ENCODE measurements at regions not wholly inside any gene's neighbourhood (a gene's known extent, or its start where the extent isn't known, plus 50 kb on each side); places are given as distances from the start of the nearest gene placed in this dataset.

DNA sequence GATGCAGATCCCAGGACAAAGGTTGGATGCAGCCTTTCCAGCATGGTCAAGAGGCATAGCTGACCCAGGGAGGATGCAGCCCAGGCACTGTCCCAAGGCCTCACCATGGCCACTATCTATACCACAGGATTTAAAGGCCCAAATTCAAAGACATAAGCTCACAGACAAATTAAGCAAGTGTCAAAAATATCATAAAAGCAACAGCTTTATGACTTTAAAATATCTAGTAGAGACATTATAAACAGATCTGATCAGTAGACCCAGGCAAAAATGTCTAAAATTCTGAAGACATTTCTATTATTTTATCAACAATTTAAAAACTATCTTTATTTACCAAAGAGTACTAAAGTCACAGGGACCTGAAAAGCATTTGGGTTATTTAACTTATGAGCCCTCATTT, 373.5 kb downstream of the CDC5L start:
- H3K4me3 ChIP-seq: no peak overlapping the region
- no peaks in the 10 kb centered on the region for H3K9me2 ChIP-seq (ENCODE audit: insufficient read depth)
- no peaks in the 10 kb centered on the region for H3K9me3 ChIP-seq (ENCODE audit: low read depth)
- TF ChIP-seq EZH2phosphoT487 (IDR thresholded peaks at IDR 0.05; ENCODE audit: insufficient read depth, low read depth) (no peak), EZH2 (IDR thresholded peaks at IDR 0.05; ENCODE audit: insufficient read depth, poor library complexity, severe bottlenecking) (no peak)
- in situ Hi-C loops (cut with MboI): no loop called here
- H3K9ac ChIP-seq: no peak overlapping the region
- no peaks in the 10 kb centered on the region for H3K36me3 ChIP-seq (ENCODE audit: low read depth)
- H3K4me1 ChIP-seq (ENCODE audit: insufficient read depth): 0 out of 2 replicates have a peak, but pooled peaks cover 6% of the 10 kb centered on the region
- H3K27ac ChIP-seq: no peak overlapping the region
- DNase-seq: no peak
- no peak overlapping the region for H2AFZ ChIP-seq
- no peaks in the 10 kb centered on the region for H3F3A ChIP-seq (ENCODE audit: insufficient read depth)
- no peak overlapping the region for H3K4me2 ChIP-seq (ENCODE audit: unreplicated experiment)
- H4K20me1 ChIP-seq (ENCODE audit: insufficient read depth): no peaks in the 10 kb centered on the region
- H3K27me3 ChIP-seq (replicated peaks; ENCODE audit: insufficient read depth): no peaks in the 10 kb centered on the region
- H3K79me2 ChIP-seq (ENCODE audit: insufficient read depth): no peaks in the 10 kb centered on the region

GRCh38 chr6:44762496-44762895, 375.0 kb downstream of the CDC5L start:
- H3F3A ChIP-seq (ENCODE audit: insufficient read depth): no peaks in the 10 kb centered on the region
- no peaks in the 10 kb centered on the region for H3K36me3 ChIP-seq (ENCODE audit: low read depth)
- H3K9me2 ChIP-seq (ENCODE audit: insufficient read depth): no peaks in the 10 kb centered on the region
- H3K4me3 ChIP-seq: no peak overlapping the region
- H2AFZ ChIP-seq: no peak overlapping the region
- no peaks in the 10 kb centered on the region for H3K79me2 ChIP-seq (ENCODE audit: insufficient read depth)
- TF ChIP-seq EZH2phosphoT487 (IDR thresholded peaks at IDR 0.05; ENCODE audit: insufficient read depth, low read depth) (no peak), EZH2 (IDR thresholded peaks at IDR 0.05; ENCODE audit: insufficient read depth, poor library complexity, severe bottlenecking) (no peak)
- H3K9me3 ChIP-seq (ENCODE audit: low read depth): no peaks in the 10 kb centered on the region
- H3K27me3 ChIP-seq (replicated peaks; ENCODE audit: insufficient read depth): no peaks in the 10 kb centered on the region
- no peak overlapping the region for H3K27ac ChIP-seq
- in situ Hi-C loops (cut with MboI): no loop called here
- no peak overlapping the region for H3K9ac ChIP-seq
- H3K4me2 ChIP-seq (ENCODE audit: unreplicated experiment): no peak overlapping the region
- H4K20me1 ChIP-seq (ENCODE audit: insufficient read depth): no peaks in the 10 kb centered on the region
- WGBS, 2 experiments (ENCODE audit: low coverage in 1 of 2, low lambda C conversion rate in 2 of 2, missing lambda C conversion rate in 2 of 2): 34 to 36% methylated on average over 1 of the region's 1 CpG
- H3K4me1 ChIP-seq (ENCODE audit: insufficient read depth): 0 out of 2 replicates have a peak, but pooled peaks cover 6% of the 10 kb centered on the region
- no peak for DNase-seq

DNA sequence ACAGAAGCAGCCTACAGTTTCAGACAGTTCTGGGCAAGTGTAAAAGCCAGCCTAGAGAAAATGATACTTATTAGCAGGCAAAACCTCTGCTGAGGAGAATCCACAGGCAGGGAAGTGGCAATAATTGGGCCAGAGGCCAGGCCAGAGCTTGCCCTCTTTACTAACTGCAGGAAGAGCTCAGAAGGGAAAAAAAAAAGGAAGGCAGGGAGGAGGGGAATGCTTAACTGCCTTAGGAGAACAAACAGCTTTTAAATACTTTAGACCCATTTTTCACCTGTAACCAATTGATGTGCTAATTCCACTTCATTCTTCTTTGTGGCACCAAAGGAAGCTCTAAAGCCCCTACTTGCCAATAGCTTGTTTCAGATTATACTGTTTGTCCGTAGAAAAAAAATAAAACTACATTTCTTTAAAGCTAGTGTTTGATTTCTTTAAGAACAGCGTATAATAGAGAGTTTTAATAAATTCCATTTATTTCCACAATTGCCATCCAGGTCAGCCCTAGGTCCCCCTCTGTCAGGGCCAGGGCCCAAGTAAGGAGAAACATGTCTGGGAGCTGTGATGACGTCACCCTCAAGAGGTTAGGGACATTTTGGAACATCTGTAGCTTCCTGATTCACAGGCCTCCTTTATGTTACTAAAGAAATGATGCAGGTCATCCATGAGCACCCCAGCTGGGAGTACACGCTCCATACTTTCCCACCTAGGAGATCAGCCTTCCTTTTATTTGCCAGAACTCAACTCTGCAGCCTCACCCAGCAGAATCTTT, 384.3 kb downstream of the CDC5L start:
- Histone ChIP-seq H2AFZ (no peak overlapping the region), H3K9ac (no peak overlapping the region), H3K27ac (no peak overlapping the region), H3F3A (ENCODE audit: insufficient read depth) (no peaks in the 10 kb centered on the region), H3K79me2 (ENCODE audit: insufficient read depth) (no peaks in the 10 kb centered on the region), H3K27me3 (replicated peaks; ENCODE audit: insufficient read depth) (no peaks in the 10 kb centered on the region), H3K9me2 (ENCODE audit: insufficient read depth) (no peaks in the 10 kb centered on the region), H3K4me2 (ENCODE audit: unreplicated experiment) (no peak overlapping the region), H4K20me1 (ENCODE audit: insufficient read depth) (no peaks in the 10 kb centered on the region), H3K4me3 (no peak overlapping the region), H3K36me3 (ENCODE audit: low read depth) (no peaks in the 10 kb centered on the region), H3K4me1 (ENCODE audit: insufficient read depth) (no peaks in the 10 kb centered on the region), H3K9me3 (ENCODE audit: low read depth) (no peaks in the 10 kb centered on the region)
- DNase-seq: peak; percentile 16
- in situ Hi-C loops (cut with MboI): no loop called here
- 59 to 65% methylated on average over 4 of the region's 4 CpGs for WGBS, 2 experiments (ENCODE audit: low coverage in 1 of 2, low lambda C conversion rate in 2 of 2, missing lambda C conversion rate in 2 of 2)
- TF ChIP-seq EZH2 (IDR thresholded peaks at IDR 0.05; ENCODE audit: insufficient read depth, poor library complexity, severe bottlenecking) (no peak), EZH2phosphoT487 (IDR thresholded peaks at IDR 0.05; ENCODE audit: insufficient read depth, low read depth) (no peak)

DNA sequence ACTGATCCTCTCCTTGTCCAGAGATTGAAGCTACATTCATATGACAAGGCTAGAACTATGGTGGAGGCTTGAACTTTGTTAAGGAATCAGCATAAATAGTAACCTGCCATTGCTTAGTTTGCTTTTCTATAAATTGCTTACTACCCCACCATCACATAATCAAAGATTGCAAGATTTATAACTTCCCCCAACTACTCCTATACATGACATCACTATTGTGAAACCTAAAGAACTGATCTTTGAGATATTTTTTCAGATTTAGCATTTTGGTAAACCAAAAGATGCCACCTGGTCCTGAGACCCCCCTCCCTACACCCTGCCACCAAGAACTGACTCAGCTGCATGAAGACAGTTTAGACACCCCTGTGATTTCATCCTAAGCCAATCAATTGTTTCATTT, 385.3 kb downstream of the CDC5L start:
- Histone ChIP-seq H3K4me1 (ENCODE audit: insufficient read depth) (no peaks in the 10 kb centered on the region), H3K9me2 (ENCODE audit: insufficient read depth) (no peaks in the 10 kb centered on the region), H3K9ac (no peak overlapping the region), H3K4me3 (no peak overlapping the region), H3F3A (ENCODE audit: insufficient read depth) (no peaks in the 10 kb centered on the region), H3K27ac (no peak overlapping the region), H3K79me2 (ENCODE audit: insufficient read depth) (no peaks in the 10 kb centered on the region), H3K4me2 (ENCODE audit: unreplicated experiment) (no peak overlapping the region), H4K20me1 (ENCODE audit: insufficient read depth) (no peaks in the 10 kb centered on the region), H3K36me3 (ENCODE audit: low read depth) (no peaks in the 10 kb centered on the region), H3K9me3 (ENCODE audit: low read depth) (no peaks in the 10 kb centered on the region), H3K27me3 (replicated peaks; ENCODE audit: insufficient read depth) (no peaks in the 10 kb centered on the region), H2AFZ (no peak overlapping the region)
- in situ Hi-C loops (cut with MboI): no loop called here
- DNase-seq: no peak
- TF ChIP-seq EZH2 (IDR thresholded peaks at IDR 0.05; ENCODE audit: insufficient read depth, poor library complexity, severe bottlenecking): no peak

- WGBS, 2 experiments (ENCODE audit: low coverage in 1 of 2, low lambda C conversion rate in 2 of 2, missing lambda C conversion rate in 2 of 2): 7 to 10% methylated on average over 1 of the region's 1 CpG
- H3K9me3 ChIP-seq (ENCODE audit: low read depth): no peaks in the 10 kb centered on the region
- no peak overlapping the region for H3K27ac ChIP-seq
- no peak overlapping the region for H2AFZ ChIP-seq
- peak; percentile 24 for DNase-seq
- H3K4me2 ChIP-seq (ENCODE audit: unreplicated experiment): no peak overlapping the region
- in situ Hi-C loops (cut with MboI): no loop called here
- H4K20me1 ChIP-seq (ENCODE audit: insufficient read depth): no peaks in the 10 kb centered on the region
- no peaks in the 10 kb centered on the region for H3K36me3 ChIP-seq (ENCODE audit: low read depth)
- H3K27me3 ChIP-seq (replicated peaks; ENCODE audit: insufficient read depth): no peaks in the 10 kb centered on the region
- H3K9me2 ChIP-seq (ENCODE audit: insufficient read depth): no peaks in the 10 kb centered on the region
- no peaks in the 10 kb centered on the region for H3K4me1 ChIP-seq (ENCODE audit: insufficient read depth)
- H3F3A ChIP-seq (ENCODE audit: insufficient read depth): no peaks in the 10 kb centered on the region
- TF ChIP-seq EZH2 (IDR thresholded peaks at IDR 0.05; ENCODE audit: insufficient read depth, poor library complexity, severe bottlenecking) (no peak), EZH2phosphoT487 (IDR thresholded peaks at IDR 0.05; ENCODE audit: insufficient read depth, low read depth) (no peak)
- no peak overlapping the region for H3K9ac ChIP-seq
- H3K4me3 ChIP-seq: no peak overlapping the region
- no peaks in the 10 kb centered on the region for H3K79me2 ChIP-seq (ENCODE audit: insufficient read depth)
Measured at GRCh38 chr6:44775121-44775520, 387.6 kb downstream of the CDC5L start.

Data from GM23248 (cell line).